Tibial nerve (tissue), 4 donors: ENCODE measurements at regions not wholly inside any gene's neighbourhood (a gene's known extent, or its start where the extent isn't known, plus 50 kb on each side); places are given as distances from the start of the nearest gene placed in this dataset.

Experiments used
- DNase-seq, 2 donors: peaks; one replicate each; pipeline ENCODE4 v3.0.0-alpha.2; 2019; ENCODE audit warnings: low spot score in 2 of 2
- H3K27ac ChIP-seq, 4 donors: fragments of 200-600 bp; sonication (generic) in 3 of 4; one replicate each; pipeline ENCODE4 v1.5.1; 2017 to 2019; ENCODE audit warnings: mild to moderate bottlenecking in 1 of 4
- H3K27me3 ChIP-seq, 2 donors: fragments of 200-600 bp; sonication (generic) in 1 of 2; one replicate each; pipeline versions ENCODE4 v1.5.1 to v1.6.0; 2017 to 2019
- H3K36me3 ChIP-seq, 3 donors: fragments of 200-600 bp; sonication (generic); one replicate each; pipeline ENCODE4 v1.5.1; 2018 to 2019
- H3K4me1 ChIP-seq, 4 donors: fragments of 200-600 bp; sonication (generic) in 3 of 4; one replicate each; pipeline ENCODE4 v1.5.1; 2017 to 2019
- H3K4me3 ChIP-seq, 4 donors: fragments of 200-600 bp; sonication (generic) in 3 of 4; one replicate each; pipeline ENCODE4 v1.5.1; 2017 to 2019; ENCODE audit warnings: mild to moderate bottlenecking in 1 of 4, moderate library complexity in 1 of 4
- H3K9me3 ChIP-seq, 4 donors: fragments of 200-600 bp; sonication (generic) in 3 of 4; one replicate each; pipeline ENCODE4 v1.5.1; 2017 to 2019
- EP300 ChIP-seq, 2 donors: sonication (generic); formaldehyde crosslinking; IDR thresholded peaks; one replicate each; pipeline ENCODE4 v1.6.1; 2017; ENCODE audit warnings: antibody characterized with exemption in 2 of 2, mild to moderate bottlenecking in 1 of 2
- POLR2A ChIP-seq, 2 donors: fragments of 450-650 bp; IDR thresholded peaks; one replicate each; pipeline ENCODE4 v1.6.1; 2017; ENCODE audit warnings: antibody characterized with exemption in 2 of 2, mild to moderate bottlenecking in 2 of 2, moderate library complexity in 2 of 2
- WGBS, 2 donors: methylation state at CpG; one replicate each; pipeline ENCODE4 v1.1.5; 2018; 5-methylcytosine and 5-hydroxymethylcytosine counted together
- TF ChIP-seq, protein P1 (sequence below), 5 experiments: fragments of 200-600 bp in 3 of 5; fragments of 450-650 bp in 2 of 5; sonication (generic) in 3 of 5; IDR thresholded peaks; one replicate each; pipeline ENCODE4 v1.5.1; 2016 to 2019; ENCODE audit warnings: antibody characterized with exemption in 5 of 5, mild to moderate bottlenecking in 3 of 5, moderate library complexity in 2 of 5

DNA sequence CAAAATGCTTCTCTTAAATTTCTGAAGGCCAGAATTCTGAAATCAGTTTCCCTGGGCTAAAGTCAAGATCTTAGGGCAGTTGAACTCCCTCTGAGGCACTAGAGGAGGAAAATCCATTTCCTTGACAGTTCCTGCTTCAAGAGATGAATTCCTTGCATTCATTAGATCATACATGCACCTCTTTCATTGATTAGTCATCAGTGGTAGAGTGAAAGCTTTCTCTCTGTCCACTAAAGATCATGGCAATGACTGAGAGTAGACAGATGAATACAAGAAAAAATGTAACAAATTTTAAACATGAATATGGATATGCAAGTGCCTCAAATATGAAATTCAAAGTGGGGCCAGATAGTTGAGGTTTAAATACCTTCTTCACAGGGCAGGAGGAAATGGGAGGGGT lies 693.4 kb upstream of the TMEFF2 start:
- no peak overlapping the region for H3K4me3 ChIP-seq
- H3K9me3 ChIP-seq = no peaks in the 10 kb centered on the region
- TF ChIP-seq EP300 (IDR thresholded peaks at IDR 0.05) = no peak
- TF ChIP-seq, protein P1, sequence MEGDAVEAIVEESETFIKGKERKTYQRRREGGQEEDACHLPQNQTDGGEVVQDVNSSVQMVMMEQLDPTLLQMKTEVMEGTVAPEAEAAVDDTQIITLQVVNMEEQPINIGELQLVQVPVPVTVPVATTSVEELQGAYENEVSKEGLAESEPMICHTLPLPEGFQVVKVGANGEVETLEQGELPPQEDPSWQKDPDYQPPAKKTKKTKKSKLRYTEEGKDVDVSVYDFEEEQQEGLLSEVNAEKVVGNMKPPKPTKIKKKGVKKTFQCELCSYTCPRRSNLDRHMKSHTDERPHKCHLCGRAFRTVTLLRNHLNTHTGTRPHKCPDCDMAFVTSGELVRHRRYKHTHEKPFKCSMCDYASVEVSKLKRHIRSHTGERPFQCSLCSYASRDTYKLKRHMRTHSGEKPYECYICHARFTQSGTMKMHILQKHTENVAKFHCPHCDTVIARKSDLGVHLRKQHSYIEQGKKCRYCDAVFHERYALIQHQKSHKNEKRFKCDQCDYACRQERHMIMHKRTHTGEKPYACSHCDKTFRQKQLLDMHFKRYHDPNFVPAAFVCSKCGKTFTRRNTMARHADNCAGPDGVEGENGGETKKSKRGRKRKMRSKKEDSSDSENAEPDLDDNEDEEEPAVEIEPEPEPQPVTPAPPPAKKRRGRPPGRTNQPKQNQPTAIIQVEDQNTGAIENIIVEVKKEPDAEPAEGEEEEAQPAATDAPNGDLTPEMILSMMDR (IDR thresholded peaks at IDR 0.05) = no peak
- no peak for TF ChIP-seq POLR2A (IDR thresholded peaks at IDR 0.05)
- no peak overlapping the region for H3K27ac ChIP-seq
- H3K36me3 ChIP-seq = no peaks in the 10 kb centered on the region
- H3K4me1 ChIP-seq = no peaks in the 10 kb centered on the region
- DNase-seq = no peak
- H3K27me3 ChIP-seq = no peaks in the 10 kb centered on the region

DNA sequence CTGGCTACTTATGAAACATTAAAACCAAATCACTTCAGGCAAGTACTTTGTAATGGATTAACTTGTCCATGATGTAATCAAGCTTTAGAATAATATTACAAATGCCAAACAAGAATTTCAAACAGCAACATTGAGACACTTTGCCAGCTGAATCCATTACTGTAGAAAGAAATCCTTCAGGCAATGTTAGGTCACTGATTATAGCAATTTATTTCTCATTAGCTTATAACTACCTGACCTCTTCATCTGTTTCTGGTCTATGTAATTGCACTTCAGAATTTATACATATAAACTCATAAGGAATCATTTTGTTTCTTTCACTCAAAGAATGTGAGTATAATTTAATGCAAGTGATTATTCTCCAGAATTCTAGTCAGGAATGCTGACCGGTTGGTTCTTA lies 692.6 kb upstream of the TMEFF2 start:
- no peak overlapping the region for H3K4me3 ChIP-seq
- WGBS, 2 donors = 44 to 56% methylated on average over 1 of the region's 1 CpG
- no peaks in the 10 kb centered on the region for H3K36me3 ChIP-seq
- H3K27ac ChIP-seq = no peak overlapping the region
- no peak for DNase-seq
- H3K9me3 ChIP-seq = no peaks in the 10 kb centered on the region
- no peaks in the 10 kb centered on the region for H3K4me1 ChIP-seq
- no peaks in the 10 kb centered on the region for H3K27me3 ChIP-seq
- TF ChIP-seq POLR2A (IDR thresholded peaks at IDR 0.05) (no peak), EP300 (IDR thresholded peaks at IDR 0.05) (no peak)
- TF ChIP-seq, protein P1 (IDR thresholded peaks at IDR 0.05) = no peak

DNA sequence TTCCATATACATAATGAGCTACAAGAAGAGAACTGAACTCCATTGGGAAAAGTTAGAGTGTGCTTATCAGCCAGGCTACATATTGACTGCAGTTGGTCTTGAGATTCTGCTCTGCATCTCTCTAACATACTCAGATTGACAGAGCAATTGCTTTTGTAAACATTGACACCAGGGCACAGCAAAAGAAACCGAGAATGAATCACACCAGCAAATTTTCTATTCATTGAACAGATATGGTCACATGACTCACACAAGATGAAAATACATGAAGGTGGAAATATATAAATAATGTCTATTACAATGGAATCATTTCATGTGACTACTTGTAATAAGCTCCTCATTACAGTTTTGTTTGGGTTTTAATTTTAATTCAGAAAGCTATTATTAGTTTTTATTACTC lies 691.9 kb upstream of the TMEFF2 start:
- TF ChIP-seq, protein P1 (IDR thresholded peaks at IDR 0.05) = no peak
- TF ChIP-seq EP300 (IDR thresholded peaks at IDR 0.05) = no peak
- no peak for TF ChIP-seq POLR2A (IDR thresholded peaks at IDR 0.05)
- no peaks in the 10 kb centered on the region for H3K36me3 ChIP-seq
- no peak for DNase-seq
- no peaks in the 10 kb centered on the region for H3K4me1 ChIP-seq
- H3K9me3 ChIP-seq = no peaks in the 10 kb centered on the region
- no peak overlapping the region for H3K27ac ChIP-seq
- H3K4me3 ChIP-seq = no peak overlapping the region
- no peaks in the 10 kb centered on the region for H3K27me3 ChIP-seq
- 52 to 64% methylated on average over 1 of the region's 1 CpG for WGBS, 2 donors

- 47 to 64% methylated on average over 4 of the region's 4 CpGs for WGBS, 2 donors
- Histone ChIP-seq H3K4me3 (no peak overlapping the region), H3K4me1 (no peaks in the 10 kb centered on the region), H3K9me3 (no peaks in the 10 kb centered on the region), H3K27ac (no peak overlapping the region), H3K36me3 (no peaks in the 10 kb centered on the region), H3K27me3 (no peaks in the 10 kb centered on the region)
- no peak for TF ChIP-seq POLR2A (IDR thresholded peaks at IDR 0.05)
- no peak for TF ChIP-seq EP300 (IDR thresholded peaks at IDR 0.05)
- TF ChIP-seq, protein P1 (IDR thresholded peaks at IDR 0.05) = no peak
- DNase-seq = no peak
Observed at GRCh38 chr2:192885569-192886160, 690.9 kb upstream of the TMEFF2 start.

DNA sequence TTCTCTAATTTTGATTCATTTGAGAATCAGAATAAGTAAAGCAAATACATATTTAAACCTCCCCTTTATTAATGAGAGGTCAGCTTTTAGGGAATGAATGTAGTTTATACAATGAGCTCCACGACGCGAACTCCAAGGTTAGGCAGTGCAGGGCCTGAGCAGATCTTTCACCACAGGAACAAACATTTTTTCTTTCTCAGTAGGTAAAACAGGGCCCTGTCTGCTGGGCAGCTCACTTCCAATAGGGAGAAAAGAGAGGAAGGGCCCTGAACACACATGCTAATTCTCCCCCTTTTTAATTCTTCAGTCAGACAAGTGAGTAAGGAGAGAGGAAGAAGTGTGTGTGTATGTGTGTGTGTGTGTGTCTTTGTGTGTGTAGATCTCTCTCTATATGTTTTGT lies 682.4 kb upstream of the TMEFF2 start:
- Histone ChIP-seq H3K36me3 (no peaks in the 10 kb centered on the region), H3K4me3 (no peak overlapping the region), H3K4me1 (no peaks in the 10 kb centered on the region), H3K9me3 (no peaks in the 10 kb centered on the region), H3K27ac (no peak overlapping the region), H3K27me3 (no peaks in the 10 kb centered on the region)
- 90 to 91% methylated on average over 3 of the region's 3 CpGs for WGBS, 2 donors
- TF ChIP-seq, protein P1 (IDR thresholded peaks at IDR 0.05) = no peak
- DNase-seq = no peak
